ENCODE measurements at regions not wholly inside any gene's neighbourhood (a gene's known extent, or its start where the extent isn't known, plus 50 kb on each side); places are given as distances from the start of the nearest gene placed in this dataset.

- TF ChIP-seq, protein P1, sequence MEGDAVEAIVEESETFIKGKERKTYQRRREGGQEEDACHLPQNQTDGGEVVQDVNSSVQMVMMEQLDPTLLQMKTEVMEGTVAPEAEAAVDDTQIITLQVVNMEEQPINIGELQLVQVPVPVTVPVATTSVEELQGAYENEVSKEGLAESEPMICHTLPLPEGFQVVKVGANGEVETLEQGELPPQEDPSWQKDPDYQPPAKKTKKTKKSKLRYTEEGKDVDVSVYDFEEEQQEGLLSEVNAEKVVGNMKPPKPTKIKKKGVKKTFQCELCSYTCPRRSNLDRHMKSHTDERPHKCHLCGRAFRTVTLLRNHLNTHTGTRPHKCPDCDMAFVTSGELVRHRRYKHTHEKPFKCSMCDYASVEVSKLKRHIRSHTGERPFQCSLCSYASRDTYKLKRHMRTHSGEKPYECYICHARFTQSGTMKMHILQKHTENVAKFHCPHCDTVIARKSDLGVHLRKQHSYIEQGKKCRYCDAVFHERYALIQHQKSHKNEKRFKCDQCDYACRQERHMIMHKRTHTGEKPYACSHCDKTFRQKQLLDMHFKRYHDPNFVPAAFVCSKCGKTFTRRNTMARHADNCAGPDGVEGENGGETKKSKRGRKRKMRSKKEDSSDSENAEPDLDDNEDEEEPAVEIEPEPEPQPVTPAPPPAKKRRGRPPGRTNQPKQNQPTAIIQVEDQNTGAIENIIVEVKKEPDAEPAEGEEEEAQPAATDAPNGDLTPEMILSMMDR (IDR thresholded peaks at IDR 0.05): no peak
- Mint-ChIP-seq H3K4me1 (ENCODE audit: low read depth) (no peaks in the 10 kb centered on the region), H3K36me3 (ENCODE audit: low read depth) (no peaks in the 10 kb centered on the region), H3K27me3 (ENCODE audit: insufficient read depth) (no peaks in the 10 kb centered on the region; the same call in 1 of the 2 replicates), H3K9me3 (peaks cover 22% of the 10 kb centered on the region), H3K4me3 (no peak overlapping the region), H3K27ac (no peak overlapping the region)
- DNase-seq: no peak
These were observed 167.3 kb upstream of the MYO3A start for GRCh38 chr10:25766687-25767221.

- DNase-seq: no peak
- H3K27me3 Mint-ChIP-seq (ENCODE audit: insufficient read depth): no peaks in the 10 kb centered on the region; the same call in 1 of the 2 replicates
- H3K36me3 Mint-ChIP-seq (ENCODE audit: low read depth): no peaks in the 10 kb centered on the region
- no peaks in the 10 kb centered on the region for H3K4me1 Mint-ChIP-seq (ENCODE audit: low read depth)
- H3K27ac Mint-ChIP-seq: no peak overlapping the region
- no peak overlapping the region for H3K4me3 Mint-ChIP-seq
- TF ChIP-seq, protein P1 (IDR thresholded peaks at IDR 0.05): no peak
- H3K9me3 Mint-ChIP-seq: peaks cover 18% of the 10 kb centered on the region
These were observed 165.9 kb upstream of the MYO3A start for GRCh38 chr10:25768167-25768566.

- peaks cover 40% of the 10 kb centered on the region for H3K9me3 Mint-ChIP-seq
These were observed 155.4 kb upstream of the MYO3A start for GRCh38 chr10:25778646-25779045.

GRCh38 chr10:25786161-25786560 lies 147.9 kb upstream of the MYO3A start:
- no peaks in the 10 kb centered on the region; the same call in 1 of the 2 replicates for H3K27me3 Mint-ChIP-seq (ENCODE audit: insufficient read depth)
- DNase-seq: no peak
- TF ChIP-seq, protein P1 (IDR thresholded peaks at IDR 0.05): no peak
- no peak overlapping the region for H3K4me3 Mint-ChIP-seq
- peaks cover 66% of the 10 kb centered on the region for H3K9me3 Mint-ChIP-seq
- no peaks in the 10 kb centered on the region for H3K36me3 Mint-ChIP-seq (ENCODE audit: low read depth)
- H3K4me1 Mint-ChIP-seq (ENCODE audit: low read depth): no peaks in the 10 kb centered on the region
- no peak overlapping the region for H3K27ac Mint-ChIP-seq

More at GRCh38 chr10:25778646-25779045, 155.4 kb upstream of the MYO3A start:
- Mint-ChIP-seq H3K4me3 (no peak overlapping the region), H3K27me3 (ENCODE audit: insufficient read depth) (no peaks in the 10 kb centered on the region; the same call in 1 of the 2 replicates), H3K27ac (no peak overlapping the region), H3K36me3 (ENCODE audit: low read depth) (0 out of 2 replicates have a peak, but pooled peaks cover 5% of the 10 kb centered on the region), H3K4me1 (ENCODE audit: low read depth) (no peaks in the 10 kb centered on the region)
- DNase-seq: no peak
- TF ChIP-seq, protein P1 (IDR thresholded peaks at IDR 0.05): no peak

- Mint-ChIP-seq H3K27me3 (ENCODE audit: insufficient read depth) (no peaks in the 10 kb centered on the region; the same call in 1 of the 2 replicates), H3K27ac (no peak overlapping the region), H3K9me3 (peaks cover 61% of the 10 kb centered on the region), H3K4me3 (no peak overlapping the region), H3K36me3 (ENCODE audit: low read depth) (no peaks in the 10 kb centered on the region), H3K4me1 (ENCODE audit: low read depth) (no peaks in the 10 kb centered on the region)
- TF ChIP-seq, protein P1 (IDR thresholded peaks at IDR 0.05): no peak
- no peak for DNase-seq
These were observed 147.1 kb upstream of the MYO3A start for GRCh38 chr10:25786899-25787298.
